ENCODE measurements at regions not wholly inside any gene's neighbourhood (a gene's known extent, or its start where the extent isn't known, plus 50 kb on each side); places are given as distances from the start of the nearest gene placed in this dataset.

DNA sequence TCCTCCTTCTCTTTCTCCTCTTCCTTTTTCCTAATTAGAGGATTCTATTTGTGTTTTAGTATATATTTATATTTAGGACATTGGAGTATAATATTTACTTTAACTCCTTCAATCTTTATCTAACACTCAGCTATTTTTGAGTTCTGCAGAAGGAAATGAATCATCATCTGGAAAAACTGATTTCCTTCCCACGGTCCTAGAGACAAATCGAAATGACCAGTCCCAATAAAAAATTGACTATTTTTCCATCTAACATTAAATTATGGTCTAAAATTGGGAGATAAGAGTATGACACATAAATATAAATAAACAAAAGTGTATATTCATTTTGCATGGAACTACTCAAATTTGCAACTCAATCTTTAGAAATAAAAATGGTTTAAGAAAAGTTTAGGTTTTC is 167.4 kb downstream of the TMTC3 start:
- DNase-seq (ENCODE audit: low read depth in 1 of 2, low spot score in 1 of 2), result peak in 1 of 2 donors; percentile 59
- Histone ChIP-seq H3K4me1 (ENCODE audit: low read depth) (peaks cover 21% of the 10 kb centered on the region), H3K27me3 (no peaks in the 10 kb centered on the region), H3K36me3 (no peaks in the 10 kb centered on the region), H3K4me3 (no peak overlapping the region), H3K27ac (no peak overlapping the region), H3K9me3 (ENCODE audit: low read depth) (no peaks in the 10 kb centered on the region)
- TF ChIP-seq, protein P1, sequence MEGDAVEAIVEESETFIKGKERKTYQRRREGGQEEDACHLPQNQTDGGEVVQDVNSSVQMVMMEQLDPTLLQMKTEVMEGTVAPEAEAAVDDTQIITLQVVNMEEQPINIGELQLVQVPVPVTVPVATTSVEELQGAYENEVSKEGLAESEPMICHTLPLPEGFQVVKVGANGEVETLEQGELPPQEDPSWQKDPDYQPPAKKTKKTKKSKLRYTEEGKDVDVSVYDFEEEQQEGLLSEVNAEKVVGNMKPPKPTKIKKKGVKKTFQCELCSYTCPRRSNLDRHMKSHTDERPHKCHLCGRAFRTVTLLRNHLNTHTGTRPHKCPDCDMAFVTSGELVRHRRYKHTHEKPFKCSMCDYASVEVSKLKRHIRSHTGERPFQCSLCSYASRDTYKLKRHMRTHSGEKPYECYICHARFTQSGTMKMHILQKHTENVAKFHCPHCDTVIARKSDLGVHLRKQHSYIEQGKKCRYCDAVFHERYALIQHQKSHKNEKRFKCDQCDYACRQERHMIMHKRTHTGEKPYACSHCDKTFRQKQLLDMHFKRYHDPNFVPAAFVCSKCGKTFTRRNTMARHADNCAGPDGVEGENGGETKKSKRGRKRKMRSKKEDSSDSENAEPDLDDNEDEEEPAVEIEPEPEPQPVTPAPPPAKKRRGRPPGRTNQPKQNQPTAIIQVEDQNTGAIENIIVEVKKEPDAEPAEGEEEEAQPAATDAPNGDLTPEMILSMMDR (IDR thresholded peaks at IDR 0.05; ENCODE audit: low read depth, low read length), result no peak

DNA sequence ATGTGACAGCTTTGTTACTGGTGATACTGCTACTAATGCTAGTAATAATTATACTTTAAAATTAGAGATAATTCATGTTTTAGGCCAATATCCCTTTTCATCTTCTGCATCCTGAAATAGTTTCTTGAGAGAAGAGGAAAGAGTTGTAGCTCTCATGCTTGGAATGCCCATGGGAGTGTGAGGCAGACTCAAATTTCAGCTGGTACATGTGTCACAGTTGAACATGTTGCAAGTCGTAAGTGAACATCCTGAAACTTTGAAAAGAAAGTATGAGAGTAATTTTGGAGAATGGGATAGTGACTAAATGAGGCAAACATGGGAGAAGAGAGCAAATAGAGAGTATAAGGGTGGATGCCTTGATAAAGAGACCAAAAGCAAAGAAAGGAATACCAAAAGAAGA is 168.0 kb downstream of the TMTC3 start:
- H3K4me1 ChIP-seq (ENCODE audit: low read depth), result peaks cover 20% of the 10 kb centered on the region
- H3K9me3 ChIP-seq (ENCODE audit: low read depth), result no peaks in the 10 kb centered on the region
- H3K36me3 ChIP-seq, result no peaks in the 10 kb centered on the region
- DNase-seq (ENCODE audit: low read depth in 1 of 2, low spot score in 1 of 2), result peak; percentile 15 to 79
- H3K27ac ChIP-seq, result no peak overlapping the region
- TF ChIP-seq, protein P1 (IDR thresholded peaks at IDR 0.05; ENCODE audit: low read depth, low read length), result no peak
- no peaks in the 10 kb centered on the region for H3K27me3 ChIP-seq
- no peak overlapping the region for H3K4me3 ChIP-seq

DNA sequence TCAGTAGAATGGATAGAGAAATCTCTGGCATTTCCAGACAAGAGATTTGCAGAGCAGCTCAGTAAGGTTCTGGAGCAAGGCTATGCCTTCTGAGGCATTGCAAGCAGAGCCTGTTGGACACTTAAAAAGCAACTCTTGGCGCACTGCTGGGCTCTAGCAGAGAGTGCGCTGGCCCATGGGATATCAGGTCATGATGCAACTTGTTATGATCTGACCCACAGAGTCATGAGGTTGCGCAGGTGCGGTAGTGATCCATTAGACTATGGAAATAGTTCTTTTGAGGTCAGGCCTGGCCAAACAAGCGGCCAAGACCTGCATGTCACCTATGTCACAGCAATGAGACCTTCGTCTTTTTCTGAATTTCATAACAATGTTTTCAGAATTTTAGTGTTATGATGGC is 168.6 kb downstream of the TMTC3 start:
- no peaks in the 10 kb centered on the region for H3K27me3 ChIP-seq

DNA sequence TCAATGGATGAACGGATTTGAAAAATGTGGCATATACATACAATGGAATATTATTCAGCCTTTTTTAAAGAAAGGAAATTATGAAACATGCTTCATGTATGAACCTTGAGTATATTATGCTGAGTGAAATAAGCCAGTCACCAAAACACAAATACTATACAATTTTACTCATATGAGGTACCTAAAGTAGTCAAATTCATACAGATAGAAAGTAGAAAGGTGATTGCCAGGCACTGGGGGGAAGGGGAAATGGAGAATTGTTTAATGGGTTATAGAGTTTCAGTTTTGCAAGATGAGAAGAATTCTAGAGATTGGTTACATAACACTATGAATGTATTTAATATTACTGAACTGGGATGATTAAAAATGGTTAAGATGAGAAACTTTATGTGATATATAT is 171.4 kb downstream of the TMTC3 start:
- no peak for DNase-seq (ENCODE audit: low read depth in 1 of 2, low spot score in 1 of 2)

More for the DNA sequence above, 168.6 kb downstream of the TMTC3 start:
- DNase-seq (ENCODE audit: low read depth in 1 of 2, low spot score in 1 of 2), result peak in 1 of 2 donors; percentile 9
- peaks cover 14% of the 10 kb centered on the region for H3K4me1 ChIP-seq (ENCODE audit: low read depth)
- TF ChIP-seq, protein P1 (IDR thresholded peaks at IDR 0.05; ENCODE audit: low read depth, low read length), result no peak
- H3K27ac ChIP-seq, result no peak overlapping the region
- no peak overlapping the region for H3K4me3 ChIP-seq
- no peaks in the 10 kb centered on the region for H3K9me3 ChIP-seq (ENCODE audit: low read depth)
- H3K36me3 ChIP-seq, result no peaks in the 10 kb centered on the region

DNA sequence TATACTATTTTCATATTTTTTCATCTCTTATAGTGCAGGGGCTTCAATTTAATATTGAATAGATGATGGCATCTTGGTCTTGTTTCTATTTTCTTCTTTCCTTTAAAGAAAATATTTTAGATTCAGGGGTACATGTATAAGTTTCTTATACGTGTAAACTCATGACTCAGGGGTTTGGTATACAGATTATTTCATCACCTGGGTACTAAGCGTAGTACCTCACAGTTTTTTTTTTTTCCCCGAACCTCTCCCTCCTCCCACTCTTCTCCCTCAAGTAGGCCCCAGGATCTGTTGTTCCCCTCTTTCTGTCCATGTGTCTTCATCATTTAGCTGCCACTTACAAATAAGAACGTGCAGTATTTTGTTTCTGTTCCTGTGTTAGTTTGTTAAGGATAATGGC is 172.6 kb downstream of the TMTC3 start:
- no peak for DNase-seq (ENCODE audit: low read depth in 1 of 2, low spot score in 1 of 2)
- Histone ChIP-seq H3K4me1 (ENCODE audit: low read depth) (no peaks in the 10 kb centered on the region), H3K36me3 (no peaks in the 10 kb centered on the region), H3K4me3 (no peak overlapping the region), H3K27ac (no peak overlapping the region), H3K27me3 (no peaks in the 10 kb centered on the region), H3K9me3 (ENCODE audit: low read depth) (no peaks in the 10 kb centered on the region)
- TF ChIP-seq, protein P1 (IDR thresholded peaks at IDR 0.05; ENCODE audit: low read depth, low read length), result no peak

More for the DNA sequence above, 171.4 kb downstream of the TMTC3 start:
- Histone ChIP-seq H3K9me3 (ENCODE audit: low read depth) (no peaks in the 10 kb centered on the region), H3K4me1 (ENCODE audit: low read depth) (no peaks in the 10 kb centered on the region), H3K36me3 (no peaks in the 10 kb centered on the region), H3K27ac (no peak overlapping the region), H3K4me3 (no peak overlapping the region), H3K27me3 (no peaks in the 10 kb centered on the region)
- TF ChIP-seq, protein P1 (IDR thresholded peaks at IDR 0.05; ENCODE audit: low read depth, low read length), result no peak

DNA sequence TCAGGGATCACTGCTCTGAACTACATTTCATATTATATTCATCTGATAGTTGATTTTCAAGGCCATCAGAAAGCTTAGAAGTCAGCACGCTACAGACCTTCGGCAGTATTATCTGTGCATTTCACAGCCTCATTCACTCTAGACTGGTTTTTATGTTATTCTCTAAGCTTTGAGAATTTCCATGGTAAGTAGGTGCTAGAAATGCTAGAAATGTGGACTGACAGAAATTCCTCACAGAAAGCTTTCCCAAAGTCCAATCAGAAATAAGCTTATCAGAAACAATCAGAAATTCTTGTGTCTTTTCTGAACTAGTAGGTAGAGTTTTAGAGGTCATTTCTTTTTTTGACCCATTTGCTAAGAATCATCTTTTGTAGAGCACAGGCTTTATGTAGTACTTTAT is 176.6 kb downstream of the TMTC3 start:
- no peak for DNase-seq (ENCODE audit: low read depth in 1 of 2, low spot score in 1 of 2)
- no peak overlapping the region for H3K4me3 ChIP-seq
- H3K4me1 ChIP-seq (ENCODE audit: low read depth), result no peaks in the 10 kb centered on the region
- TF ChIP-seq, protein P1 (IDR thresholded peaks at IDR 0.05; ENCODE audit: low read depth, low read length), result no peak
- no peaks in the 10 kb centered on the region for H3K27me3 ChIP-seq
- H3K9me3 ChIP-seq (ENCODE audit: low read depth), result no peaks in the 10 kb centered on the region
- H3K27ac ChIP-seq, result no peak overlapping the region
- H3K36me3 ChIP-seq, result no peaks in the 10 kb centered on the region

All from cardiac muscle cell (in vitro differentiated cells and primary cell).